ENCODE measurements at regions not wholly inside any gene's neighbourhood (a gene's known extent, or its start where the extent isn't known, plus 50 kb on each side); places are given as distances from the start of the nearest gene placed in this dataset.

GRCh38 chr14:38420048-38420447 lies 164.2 kb upstream of the CLEC14A start:
- Histone ChIP-seq H3K4me1 (ENCODE audit: control insufficient read depth, low read depth, low read length) (no peaks in the 10 kb centered on the region), H3K4me3 (ENCODE audit: low read length) (no peak overlapping the region), H3K36me3 (ENCODE audit: control insufficient read depth, low read depth, low read length) (no peaks in the 10 kb centered on the region), H3K27me3 (ENCODE audit: control insufficient read depth, insufficient read depth, low read length) (no peaks in the 10 kb centered on the region), H3K9me3 (ENCODE audit: control insufficient read depth, low read depth, low read length) (peaks cover 5% of the 10 kb centered on the region), H3K9ac (ENCODE audit: low read length) (no peak overlapping the region), H3K27ac (ENCODE audit: low read length) (no peak overlapping the region)

- Histone ChIP-seq H3K4me1 (ENCODE audit: control insufficient read depth, low read depth, low read length) (no peaks in the 10 kb centered on the region), H3K9ac (ENCODE audit: low read length) (no peak overlapping the region), H3K27ac (ENCODE audit: low read length) (no peak overlapping the region), H3K36me3 (ENCODE audit: control insufficient read depth, low read depth, low read length) (no peaks in the 10 kb centered on the region), H3K9me3 (ENCODE audit: control insufficient read depth, low read depth, low read length) (peaks cover 5% of the 10 kb centered on the region), H3K27me3 (ENCODE audit: control insufficient read depth, insufficient read depth, low read length) (no peaks in the 10 kb centered on the region), H3K4me3 (ENCODE audit: low read length) (no peak overlapping the region)
These were observed 163.7 kb upstream of the CLEC14A start for GRCh38 chr14:38419579-38419978.

- no peak overlapping the region for H3K27ac ChIP-seq (ENCODE audit: low read length)
These were observed 156.8 kb upstream of the CLEC14A start for GRCh38 chr14:38412654-38413053.

GRCh38 chr14:38410442-38410841 lies 154.5 kb upstream of the CLEC14A start:
- no peaks in the 10 kb centered on the region for H3K9me3 ChIP-seq (ENCODE audit: control insufficient read depth, low read depth, low read length)
- no peak overlapping the region for H3K27ac ChIP-seq (ENCODE audit: low read length)
- H3K4me3 ChIP-seq (ENCODE audit: low read length), result no peak overlapping the region
- no peaks in the 10 kb centered on the region for H3K36me3 ChIP-seq (ENCODE audit: control insufficient read depth, low read depth, low read length)
- no peak overlapping the region for H3K9ac ChIP-seq (ENCODE audit: low read length)
- no peaks in the 10 kb centered on the region for H3K27me3 ChIP-seq (ENCODE audit: control insufficient read depth, insufficient read depth, low read length)
- no peaks in the 10 kb centered on the region for H3K4me1 ChIP-seq (ENCODE audit: control insufficient read depth, low read depth, low read length)

More at GRCh38 chr14:38412654-38413053, 156.8 kb upstream of the CLEC14A start:
- Histone ChIP-seq H3K27me3 (ENCODE audit: control insufficient read depth, insufficient read depth, low read length) (no peaks in the 10 kb centered on the region), H3K9me3 (ENCODE audit: control insufficient read depth, low read depth, low read length) (no peaks in the 10 kb centered on the region), H3K4me1 (ENCODE audit: control insufficient read depth, low read depth, low read length) (no peaks in the 10 kb centered on the region), H3K36me3 (ENCODE audit: control insufficient read depth, low read depth, low read length) (no peaks in the 10 kb centered on the region), H3K9ac (ENCODE audit: low read length) (no peak overlapping the region), H3K4me3 (ENCODE audit: low read length) (no peak overlapping the region)

GRCh38 chr14:38409071-38409705 lies 153.3 kb upstream of the CLEC14A start:
- no peak overlapping the region for H3K27ac ChIP-seq (ENCODE audit: low read length)

GRCh38 chr14:38405851-38406635 lies 150.2 kb upstream of the CLEC14A start:
- H3K36me3 ChIP-seq (ENCODE audit: control insufficient read depth, low read depth, low read length), result no peaks in the 10 kb centered on the region
- no peaks in the 10 kb centered on the region for H3K9me3 ChIP-seq (ENCODE audit: control insufficient read depth, low read depth, low read length)
- no peaks in the 10 kb centered on the region for H3K27me3 ChIP-seq (ENCODE audit: control insufficient read depth, insufficient read depth, low read length)
- no peaks in the 10 kb centered on the region for H3K4me1 ChIP-seq (ENCODE audit: control insufficient read depth, low read depth, low read length)
- no peak overlapping the region for H3K4me3 ChIP-seq (ENCODE audit: low read length)
- H3K9ac ChIP-seq (ENCODE audit: low read length), result no peak overlapping the region
- H3K27ac ChIP-seq (ENCODE audit: low read length), result no peak overlapping the region

More at GRCh38 chr14:38409071-38409705, 153.3 kb upstream of the CLEC14A start:
- Histone ChIP-seq H3K4me1 (ENCODE audit: control insufficient read depth, low read depth, low read length) (no peaks in the 10 kb centered on the region), H3K9ac (ENCODE audit: low read length) (no peak overlapping the region), H3K9me3 (ENCODE audit: control insufficient read depth, low read depth, low read length) (no peaks in the 10 kb centered on the region), H3K27me3 (ENCODE audit: control insufficient read depth, insufficient read depth, low read length) (no peaks in the 10 kb centered on the region), H3K4me3 (ENCODE audit: low read length) (no peak overlapping the region), H3K36me3 (ENCODE audit: control insufficient read depth, low read depth, low read length) (no peaks in the 10 kb centered on the region)

- Histone ChIP-seq H3K36me3 (ENCODE audit: control insufficient read depth, low read depth, low read length) (no peaks in the 10 kb centered on the region), H3K4me3 (ENCODE audit: low read length) (no peak overlapping the region), H3K4me1 (ENCODE audit: control insufficient read depth, low read depth, low read length) (no peaks in the 10 kb centered on the region), H3K27me3 (ENCODE audit: control insufficient read depth, insufficient read depth, low read length) (no peaks in the 10 kb centered on the region), H3K27ac (ENCODE audit: low read length) (no peak overlapping the region), H3K9ac (ENCODE audit: low read length) (no peak overlapping the region), H3K9me3 (ENCODE audit: control insufficient read depth, low read depth, low read length) (no peaks in the 10 kb centered on the region)
These were observed 148.7 kb upstream of the CLEC14A start for GRCh38 chr14:38404616-38405015.

GRCh38 chr14:38404100-38404541 lies 148.2 kb upstream of the CLEC14A start:
- no peaks in the 10 kb centered on the region for H3K4me1 ChIP-seq (ENCODE audit: control insufficient read depth, low read depth, low read length)
- H3K9ac ChIP-seq (ENCODE audit: low read length), result no peak overlapping the region
- no peaks in the 10 kb centered on the region for H3K9me3 ChIP-seq (ENCODE audit: control insufficient read depth, low read depth, low read length)
- no peaks in the 10 kb centered on the region for H3K27me3 ChIP-seq (ENCODE audit: control insufficient read depth, insufficient read depth, low read length)
- H3K36me3 ChIP-seq (ENCODE audit: control insufficient read depth, low read depth, low read length), result no peaks in the 10 kb centered on the region
- no peak overlapping the region for H3K4me3 ChIP-seq (ENCODE audit: low read length)
- H3K27ac ChIP-seq (ENCODE audit: low read length), result no peak overlapping the region

GRCh38 chr14:38400751-38401150 lies 144.9 kb upstream of the CLEC14A start:
- Histone ChIP-seq H3K4me1 (ENCODE audit: control insufficient read depth, low read depth, low read length) (no peaks in the 10 kb centered on the region), H3K9ac (ENCODE audit: low read length) (no peak overlapping the region), H3K27ac (ENCODE audit: low read length) (no peak overlapping the region), H3K4me3 (ENCODE audit: low read length) (no peak overlapping the region), H3K36me3 (ENCODE audit: control insufficient read depth, low read depth, low read length) (no peaks in the 10 kb centered on the region), H3K27me3 (ENCODE audit: control insufficient read depth, insufficient read depth, low read length) (no peaks in the 10 kb centered on the region), H3K9me3 (ENCODE audit: control insufficient read depth, low read depth, low read length) (no peaks in the 10 kb centered on the region)

GRCh38 chr14:38399652-38400051 lies 143.8 kb upstream of the CLEC14A start:
- no peak overlapping the region for H3K27ac ChIP-seq (ENCODE audit: low read length)
- H3K36me3 ChIP-seq (ENCODE audit: control insufficient read depth, low read depth, low read length), result no peaks in the 10 kb centered on the region
- H3K4me1 ChIP-seq (ENCODE audit: control insufficient read depth, low read depth, low read length), result no peaks in the 10 kb centered on the region
- no peak overlapping the region for H3K4me3 ChIP-seq (ENCODE audit: low read length)
- H3K27me3 ChIP-seq (ENCODE audit: control insufficient read depth, insufficient read depth, low read length), result no peaks in the 10 kb centered on the region
- H3K9ac ChIP-seq (ENCODE audit: low read length), result no peak overlapping the region
- H3K9me3 ChIP-seq (ENCODE audit: control insufficient read depth, low read depth, low read length), result no peaks in the 10 kb centered on the region

- no peak overlapping the region for H3K27ac ChIP-seq (ENCODE audit: low read length)
- no peaks in the 10 kb centered on the region for H3K4me1 ChIP-seq (ENCODE audit: control insufficient read depth, low read depth, low read length)
- no peaks in the 10 kb centered on the region for H3K27me3 ChIP-seq (ENCODE audit: control insufficient read depth, insufficient read depth, low read length)
- H3K9me3 ChIP-seq (ENCODE audit: control insufficient read depth, low read depth, low read length), result no peaks in the 10 kb centered on the region
- no peak overlapping the region for H3K4me3 ChIP-seq (ENCODE audit: low read length)
- H3K9ac ChIP-seq (ENCODE audit: low read length), result no peak overlapping the region
- H3K36me3 ChIP-seq (ENCODE audit: control insufficient read depth, low read depth, low read length), result no peaks in the 10 kb centered on the region
These were observed 138.9 kb upstream of the CLEC14A start for GRCh38 chr14:38394767-38395166.

GRCh38 chr14:38394064-38394463 lies 138.2 kb upstream of the CLEC14A start:
- no peak overlapping the region for H3K27ac ChIP-seq (ENCODE audit: low read length)
- no peak overlapping the region for H3K9ac ChIP-seq (ENCODE audit: low read length)
- no peaks in the 10 kb centered on the region for H3K36me3 ChIP-seq (ENCODE audit: control insufficient read depth, low read depth, low read length)
- no peak overlapping the region for H3K4me3 ChIP-seq (ENCODE audit: low read length)
- H3K9me3 ChIP-seq (ENCODE audit: control insufficient read depth, low read depth, low read length), result no peaks in the 10 kb centered on the region
- H3K4me1 ChIP-seq (ENCODE audit: control insufficient read depth, low read depth, low read length), result no peaks in the 10 kb centered on the region
- no peaks in the 10 kb centered on the region for H3K27me3 ChIP-seq (ENCODE audit: control insufficient read depth, insufficient read depth, low read length)
